Spinal cord (tissue), 9 donors: ENCODE measurements at regions not wholly inside any gene's neighbourhood (a gene's known extent, or its start where the extent isn't known, plus 50 kb on each side); places are given as distances from the start of the nearest gene placed in this dataset.

Experiments used
- DNase-seq, 6 donors: peaks; one replicate each; pipeline versions ENCODE4 v3.0.0 to v3.0.0-alpha.2; 2013 to 2015; ENCODE audit warnings: low spot score in 6 of 6, low read depth in 4 of 6
- H3K27ac ChIP-seq: one replicate; pipeline ENCODE4 v1.5.1; 2013; ENCODE audit warnings: low read depth, low read length, control low read depth
- H3K27me3 ChIP-seq: one replicate; pipeline ENCODE4 v1.6.1; 2013; ENCODE audit warnings: low read length; ENCODE audit not compliant: control insufficient read depth, insufficient read depth
- H3K36me3 ChIP-seq: one replicate; pipeline ENCODE4 v1.6.1; 2013; ENCODE audit warnings: low read length; ENCODE audit not compliant: control insufficient read depth, insufficient read depth
- H3K4me1 ChIP-seq: one replicate; pipeline ENCODE4 v1.6.1; 2013; ENCODE audit warnings: low read length; ENCODE audit not compliant: control insufficient read depth, insufficient read depth
- H3K4me3 ChIP-seq: one replicate; pipeline ENCODE4 v1.5.1; 2013; ENCODE audit warnings: low read depth, low read length, control low read depth
- H3K9me3 ChIP-seq: one replicate; pipeline ENCODE4 v1.6.1; 2013; ENCODE audit warnings: low read length; ENCODE audit not compliant: control insufficient read depth, insufficient read depth
- WGBS: methylation state at CpG from one replicate; pipeline ENCODE4 v1.1.5; 2013; ENCODE audit warnings: missing lambda C conversion rate; ENCODE audit not compliant: insufficient coverage; 5-methylcytosine and 5-hydroxymethylcytosine counted together
- donor health status: healthy.

DNA sequence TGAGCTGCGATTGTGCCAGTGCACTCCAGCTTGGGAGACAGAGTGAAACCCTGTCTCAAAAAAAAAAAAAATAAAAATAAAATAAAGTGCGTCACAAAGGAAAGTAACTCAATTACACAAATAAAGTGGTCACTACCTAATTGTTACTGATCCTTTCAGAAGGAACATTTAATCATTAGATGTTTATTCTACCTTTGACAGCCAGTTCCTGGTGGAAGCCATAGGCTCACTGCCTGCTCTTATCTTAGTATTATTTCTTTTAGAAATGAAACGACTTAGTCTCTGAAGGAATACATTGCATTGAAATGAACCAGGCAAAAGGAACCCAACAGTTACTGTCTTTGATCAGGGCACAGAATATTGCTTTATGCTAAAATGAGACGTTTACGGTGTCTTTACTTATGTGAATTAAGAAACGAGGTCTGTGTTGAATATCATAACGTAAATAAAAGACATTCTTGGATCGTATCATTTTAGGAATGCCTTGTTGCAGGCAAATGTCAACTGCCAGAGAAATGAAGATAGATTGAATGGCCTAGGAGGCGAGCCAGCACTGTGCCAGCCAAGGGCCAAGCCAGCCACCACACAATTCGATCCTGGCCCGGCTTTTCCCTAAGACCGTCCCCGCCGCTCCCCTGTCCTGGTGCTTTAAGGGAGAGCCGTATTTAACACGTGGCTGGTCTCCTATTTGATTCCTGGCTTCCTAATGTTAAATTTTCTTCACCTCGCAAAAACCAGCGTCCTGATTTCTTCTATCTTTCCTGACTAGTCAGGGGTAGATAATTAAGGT, 136.7 kb upstream of the GMDS start:
- peak in 2 of 6 donors; percentile 12 to 38 for DNase-seq
- Histone ChIP-seq H3K36me3 (no peaks in the 10 kb centered on the region), H3K4me3 (no peak overlapping the region), H3K27ac (no peak overlapping the region), H3K9me3 (no peaks in the 10 kb centered on the region), H3K4me1 (peaks cover 10% of the 10 kb centered on the region), H3K27me3 (no peaks in the 10 kb centered on the region)
- 44% methylated on average over 13 of the region's 18 CpGs for WGBS

DNA sequence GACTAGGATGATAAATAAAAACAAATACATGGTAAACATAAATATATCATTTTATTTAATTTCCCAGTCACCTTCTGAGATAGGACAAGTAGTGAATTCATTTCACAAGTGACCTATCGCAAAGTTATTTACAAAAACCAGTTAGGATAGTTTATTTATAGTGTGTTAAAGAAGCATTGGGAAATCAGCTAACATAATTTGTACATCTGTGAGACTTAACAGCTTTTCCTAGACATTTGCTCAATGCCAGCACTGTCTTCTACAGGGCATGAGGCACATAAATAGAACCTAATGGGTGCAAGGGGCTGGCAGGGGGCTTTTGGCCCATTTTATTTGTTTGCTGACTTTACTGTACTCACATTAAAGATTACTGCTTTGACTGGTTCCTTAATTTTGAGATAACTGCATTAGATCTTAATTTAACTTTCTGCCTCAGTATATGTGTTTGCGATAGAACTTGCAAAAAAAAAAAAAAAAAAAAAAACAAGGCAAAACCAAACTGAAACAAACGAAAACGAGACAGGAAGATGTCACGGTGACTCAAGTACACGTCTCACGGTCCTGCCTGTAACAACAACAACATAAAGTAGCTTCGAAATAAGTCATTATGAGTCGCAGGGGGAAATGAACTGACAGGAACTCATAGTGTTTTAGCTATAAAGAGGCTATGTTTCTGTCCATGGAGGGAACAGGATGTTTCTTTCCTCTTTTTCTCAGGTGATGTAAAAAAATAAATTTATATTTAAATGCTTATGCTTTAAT, 133.7 kb upstream of the GMDS start:
- Histone ChIP-seq H3K4me1 (peaks cover 19% of the 10 kb centered on the region), H3K9me3 (no peaks in the 10 kb centered on the region), H3K36me3 (no peaks in the 10 kb centered on the region), H3K4me3 (no peak overlapping the region), H3K27ac (no peak overlapping the region), H3K27me3 (no peaks in the 10 kb centered on the region)
- no peak for DNase-seq
- WGBS: no CpG with 5 or more reads among the region's 9 CpGs

DNA sequence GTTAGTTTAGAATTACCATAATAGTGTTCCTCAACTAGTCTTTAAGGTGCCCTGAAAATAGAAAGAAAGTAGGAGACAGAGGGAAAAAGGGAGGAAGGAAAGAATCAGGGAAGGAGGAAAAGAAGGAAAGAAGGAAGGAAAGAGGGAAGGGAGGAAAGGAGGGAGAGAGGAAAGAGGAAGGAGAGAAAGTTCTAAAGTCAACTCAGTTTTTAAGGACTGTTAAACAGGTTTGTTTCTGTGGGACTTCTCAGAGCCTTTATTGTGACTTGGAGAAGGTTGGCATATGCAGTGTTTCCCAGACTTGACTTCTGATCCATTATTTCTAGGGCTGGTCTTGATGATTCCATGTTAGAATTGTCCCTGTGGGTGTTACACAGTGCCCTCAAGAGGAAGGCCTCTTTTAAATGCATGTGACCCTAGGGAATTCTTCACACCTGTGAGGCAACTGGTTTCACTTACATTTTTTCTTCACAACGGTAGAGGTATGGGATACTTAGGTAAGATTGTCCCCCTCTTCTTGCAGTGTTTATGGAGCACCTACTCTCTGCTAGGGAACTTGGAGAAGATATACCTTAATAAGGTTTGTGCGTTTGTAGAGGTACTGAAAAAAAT, 132.7 kb upstream of the GMDS start:
- no CpG with 5 or more reads among the region's 2 CpGs for WGBS
- no peak for DNase-seq

DNA sequence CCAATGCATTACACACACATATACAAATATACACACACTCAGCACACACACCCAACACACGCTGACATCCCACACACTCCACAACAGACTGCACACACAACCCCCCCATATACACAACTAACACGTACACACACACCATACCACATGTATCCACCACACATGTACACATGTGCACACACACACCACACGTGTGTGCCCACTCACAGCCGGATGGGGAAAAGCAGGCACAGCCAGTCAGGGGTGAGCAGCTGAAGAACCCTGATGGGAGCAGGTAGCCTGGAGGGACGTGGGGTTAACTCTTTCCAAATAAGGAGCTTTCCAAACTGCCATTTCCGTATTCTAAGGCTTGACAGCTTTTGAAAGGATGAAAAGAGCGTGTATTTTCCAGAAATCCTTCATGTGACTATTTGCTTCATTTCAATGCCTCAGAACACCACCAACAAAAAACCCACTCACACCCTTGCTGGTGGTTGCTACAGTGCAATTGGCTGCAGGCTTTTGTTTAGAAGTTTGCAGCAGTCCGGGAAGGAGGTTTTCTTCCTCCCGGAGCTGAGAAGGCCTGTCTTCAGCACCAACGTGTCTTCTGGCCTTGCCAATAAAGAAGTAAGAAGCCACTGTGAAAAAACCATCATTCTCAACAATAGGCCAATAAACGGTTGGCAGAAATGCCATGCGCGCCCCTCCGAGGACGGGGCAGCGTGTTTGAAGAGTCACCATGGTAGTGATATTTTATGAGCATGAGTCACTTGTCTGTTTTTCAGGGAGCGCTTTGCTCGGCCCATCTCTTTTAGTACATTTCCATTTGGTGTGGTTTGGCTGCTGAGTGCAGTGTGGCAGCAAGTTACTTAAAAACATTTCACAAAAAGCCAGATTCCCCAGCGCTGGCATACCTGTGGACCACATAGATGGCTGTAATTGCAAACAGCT, 131.3 kb upstream of the GMDS start:
- 69% methylated on average over 8 of the region's 19 CpGs for WGBS
- Histone ChIP-seq H3K4me1 (peaks cover 14% of the 10 kb centered on the region), H3K4me3 (no peak overlapping the region), H3K27ac (no peak overlapping the region), H3K9me3 (no peaks in the 10 kb centered on the region), H3K36me3 (no peaks in the 10 kb centered on the region), H3K27me3 (no peaks in the 10 kb centered on the region)
- peak in 1 of 6 donors; percentile 19 for DNase-seq

More for the DNA sequence above, 132.7 kb upstream of the GMDS start:
- peaks cover 19% of the 10 kb centered on the region for H3K4me1 ChIP-seq
- no peaks in the 10 kb centered on the region for H3K36me3 ChIP-seq
- no peak overlapping the region for H3K27ac ChIP-seq
- no peaks in the 10 kb centered on the region for H3K9me3 ChIP-seq
- no peak overlapping the region for H3K4me3 ChIP-seq
- no peaks in the 10 kb centered on the region for H3K27me3 ChIP-seq

DNA sequence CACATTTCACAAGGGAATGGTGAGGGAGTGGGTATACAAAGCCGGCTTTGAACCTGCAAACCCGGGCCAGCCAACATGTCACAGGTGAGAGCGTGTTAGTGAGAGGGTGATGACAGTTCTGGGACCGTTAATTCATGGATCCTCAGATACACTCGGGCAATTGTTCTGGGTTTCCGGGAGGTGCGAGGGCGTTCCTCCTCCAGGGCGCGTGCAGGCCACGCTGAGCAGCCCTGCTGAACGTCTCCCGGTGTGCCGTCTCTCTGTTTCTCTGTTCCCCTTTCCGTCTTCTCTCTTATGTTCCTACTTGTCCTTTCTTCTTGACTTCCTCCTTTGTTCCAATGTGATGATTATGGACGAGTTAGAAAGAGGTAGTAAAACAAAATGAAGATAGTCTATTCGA, 130.0 kb upstream of the GMDS start:
- Histone ChIP-seq H3K27me3 (no peaks in the 10 kb centered on the region), H3K9me3 (no peaks in the 10 kb centered on the region), H3K27ac (no peak overlapping the region), H3K4me1 (peaks cover 11% of the 10 kb centered on the region), H3K36me3 (no peaks in the 10 kb centered on the region), H3K4me3 (no peak overlapping the region)
- WGBS: 94% methylated on average over 6 of the region's 17 CpGs
- no peak for DNase-seq

DNA sequence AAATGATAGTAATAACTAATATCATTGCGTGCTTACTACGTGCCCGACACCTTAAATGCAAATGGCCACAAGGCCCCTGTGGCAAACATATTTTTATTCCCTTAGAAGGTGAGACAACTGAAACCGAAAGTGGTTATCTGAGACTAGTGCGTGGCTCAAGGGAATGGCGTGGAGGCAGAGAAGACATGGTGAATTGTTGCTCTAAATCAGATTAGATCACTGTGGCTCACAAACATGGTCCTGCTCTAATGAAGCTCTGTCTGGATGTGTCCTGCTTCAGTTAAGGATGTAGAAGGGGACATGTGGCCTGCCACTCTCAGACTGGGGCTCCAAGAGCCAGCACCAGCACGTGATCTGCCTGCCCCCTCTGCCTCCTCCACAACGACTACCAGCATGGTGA, 124.2 kb upstream of the GMDS start:
- Histone ChIP-seq H3K27ac (no peak overlapping the region), H3K4me3 (no peak overlapping the region), H3K9me3 (no peaks in the 10 kb centered on the region), H3K27me3 (no peaks in the 10 kb centered on the region), H3K4me1 (no peaks in the 10 kb centered on the region), H3K36me3 (peaks cover 2% of the 10 kb centered on the region)
- no peak for DNase-seq
- WGBS: 100% methylated on average over 3 of the region's 8 CpGs

DNA sequence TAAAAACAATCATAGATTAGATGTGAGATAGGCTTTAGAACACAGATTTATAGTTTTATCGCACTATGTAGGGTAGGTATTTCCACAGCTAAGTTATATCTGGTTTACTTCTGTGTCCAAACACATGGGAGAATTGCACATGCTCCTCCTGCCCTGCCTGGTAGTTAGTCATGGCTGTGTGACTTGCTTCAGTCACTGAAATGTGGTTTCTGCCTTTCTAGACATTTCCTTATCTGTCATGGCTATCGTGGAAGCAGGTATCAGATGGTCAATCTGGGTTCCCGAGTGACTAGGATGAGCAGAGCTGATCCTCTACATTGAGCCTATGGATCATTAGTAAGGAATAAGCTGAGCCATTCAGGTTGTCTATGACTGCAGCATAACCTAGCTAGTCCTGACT, 117.8 kb upstream of the GMDS start:
- H3K4me1 ChIP-seq: no peaks in the 10 kb centered on the region
- no peak for DNase-seq
- H3K27me3 ChIP-seq: no peaks in the 10 kb centered on the region
- no peak overlapping the region for H3K4me3 ChIP-seq
- H3K9me3 ChIP-seq: no peaks in the 10 kb centered on the region
- no peak overlapping the region for H3K27ac ChIP-seq
- no CpG with 5 or more reads among the region's 3 CpGs for WGBS
- no peaks in the 10 kb centered on the region for H3K36me3 ChIP-seq

DNA sequence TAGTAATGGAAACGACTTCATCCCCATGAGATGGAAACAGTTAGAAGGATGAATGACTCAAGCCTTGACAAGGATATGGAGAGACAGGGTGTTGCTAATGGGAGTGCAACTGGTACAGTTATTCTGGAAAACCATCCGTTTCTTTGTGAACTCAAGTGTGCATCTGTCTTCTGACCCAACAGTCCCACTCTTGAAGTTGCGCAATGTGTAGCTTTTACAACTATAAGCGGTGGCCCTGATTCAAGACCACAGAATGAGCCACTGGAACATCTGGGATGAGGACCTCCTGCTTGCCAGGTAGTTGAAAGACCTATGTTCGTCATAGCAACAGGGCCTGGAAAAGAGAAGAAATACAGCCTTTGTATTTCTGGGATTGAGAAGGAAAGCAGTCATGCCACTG, 115.8 kb upstream of the GMDS start:
- Histone ChIP-seq H3K4me1 (no peaks in the 10 kb centered on the region), H3K27ac (no peak overlapping the region), H3K9me3 (no peaks in the 10 kb centered on the region), H3K36me3 (no peaks in the 10 kb centered on the region), H3K4me3 (no peak overlapping the region), H3K27me3 (no peaks in the 10 kb centered on the region)
- WGBS: 89% methylated on average over 5 of the region's 5 CpGs
- no peak for DNase-seq

DNA sequence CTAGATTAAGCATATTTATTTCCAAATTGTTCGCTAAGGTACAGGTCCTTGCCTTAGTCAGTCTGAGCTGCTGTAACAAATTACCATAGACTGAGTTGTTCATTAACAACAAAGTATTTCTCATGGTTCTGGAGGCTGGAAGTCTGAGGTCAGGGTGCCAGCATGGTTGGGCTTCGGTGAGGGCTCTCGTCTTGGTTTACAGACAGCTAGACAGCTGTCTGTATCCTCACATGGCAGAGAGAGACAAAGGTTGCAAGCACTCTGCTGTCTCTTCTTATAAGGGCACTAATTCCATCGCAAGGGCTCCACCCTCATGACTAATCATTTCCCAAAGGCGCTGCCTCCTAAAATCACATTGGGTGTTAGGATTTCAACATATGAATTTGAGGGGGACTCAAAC, 115.3 kb upstream of the GMDS start:
- DNase-seq: no peak
- WGBS: 67% methylated on average over 1 of the region's 5 CpGs
- no peak overlapping the region for H3K27ac ChIP-seq
- H3K36me3 ChIP-seq: no peaks in the 10 kb centered on the region
- H3K4me3 ChIP-seq: no peak overlapping the region
- H3K27me3 ChIP-seq: no peaks in the 10 kb centered on the region
- no peaks in the 10 kb centered on the region for H3K4me1 ChIP-seq
- no peaks in the 10 kb centered on the region for H3K9me3 ChIP-seq
